Retinal pigment epithelial cell (primary cell): ENCODE measurements at regions not wholly inside any gene's neighbourhood (a gene's known extent, or its start where the extent isn't known, plus 50 kb on each side); places are given as distances from the start of the nearest gene placed in this dataset.

ENCODE experiments used
- DNase-seq: peaks from one replicate; pipeline ENCODE4 v3.0.0-alpha.2; 2010; ENCODE audit warnings: low read depth
- H3K4me3 ChIP-seq: 2 replicates; pipeline ENCODE4 v1.5.1; 2011; ENCODE audit warnings: mild to moderate bottlenecking, low read length, control low read depth, moderate library complexity
- CTCF ChIP-seq: conservative IDR thresholded peaks from 2 replicates; pipeline ENCODE4 v1.5.1; 2011; ENCODE audit warnings: low read depth, low read length, control low read depth, inconsistent platforms

- TF ChIP-seq CTCF, result no peak
- DNase-seq, result no peak
- no peak overlapping the region for H3K4me3 ChIP-seq
Observed at GRCh38 chr4:173934201-173934600, 349.3 kb downstream of the FBXO8 start.

GRCh38 chr4:173932701-173933100, 350.8 kb downstream of the FBXO8 start:
- no peak for TF ChIP-seq CTCF
- no peak overlapping the region for H3K4me3 ChIP-seq
- no peak for DNase-seq

- peak; percentile 67 for DNase-seq
- no peak for TF ChIP-seq CTCF
- H3K4me3 ChIP-seq, result no peak overlapping the region
Observed at GRCh38 chr4:173930329-173930967, 353.0 kb downstream of the FBXO8 start.

GRCh38 chr4:173929921-173930320, 353.5 kb downstream of the FBXO8 start:
- no peak for TF ChIP-seq CTCF
- no peak for DNase-seq
- no peak overlapping the region for H3K4me3 ChIP-seq

GRCh38 chr4:173924561-173924960, 358.9 kb downstream of the FBXO8 start:
- no peak for TF ChIP-seq CTCF
- DNase-seq, result no peak

GRCh38 chr4:173919861-173920260, 363.6 kb downstream of the FBXO8 start:
- no peak for DNase-seq
- H3K4me3 ChIP-seq, result no peak overlapping the region
- no peak for TF ChIP-seq CTCF

More at GRCh38 chr4:173924561-173924960, 358.9 kb downstream of the FBXO8 start:
- H3K4me3 ChIP-seq, result no peak overlapping the region

GRCh38 chr4:173919196-173919595, 364.3 kb downstream of the FBXO8 start:
- no peak for DNase-seq
- TF ChIP-seq CTCF, result no peak
- no peak overlapping the region for H3K4me3 ChIP-seq
